HUDEP-2 (cell line): ENCODE measurements at regions not wholly inside any gene's neighbourhood (a gene's known extent, or its start where the extent isn't known, plus 50 kb on each side); places are given as distances from the start of the nearest gene placed in this dataset.
"Not testable (repeated sequence)": the region's sequence is repeated elsewhere in the genome, so short reads cannot be mapped to it uniquely, and the experiment has no call there.

Experiments used
- DNase-seq, 76 experiments: peaks; one replicate each; lab custom pipeline; 2025; ENCODE audit not compliant: unreplicated experiment in 76 of 76; lab: John Stamatoyannopoulos, UW

GRCh38 chr7:46774515-46774914 is 807.4 kb downstream of the TNS3 start:
- DNase-seq: no peak

GRCh38 chr7:46772776-46773175 is 809.1 kb downstream of the TNS3 start:
- DNase-seq: no peak

DNA sequence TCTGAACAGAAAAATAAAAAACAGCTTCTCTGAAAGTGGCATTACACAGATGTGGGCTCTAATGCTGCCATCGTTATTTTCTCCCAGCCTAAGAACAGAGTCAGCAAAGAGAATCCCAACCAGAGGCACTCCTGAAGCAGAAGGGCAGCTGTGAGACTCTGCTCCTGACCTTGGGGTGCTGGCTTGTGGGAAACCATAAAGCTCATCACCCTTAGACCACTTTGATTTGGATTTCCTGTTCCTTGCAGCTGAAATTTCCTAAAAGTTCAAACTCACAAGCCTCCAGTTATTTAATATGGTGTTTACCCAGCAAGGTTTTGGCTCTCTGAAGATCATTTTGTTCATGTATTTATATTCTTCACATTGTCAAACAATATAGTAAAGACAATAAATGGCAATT is 814.8 kb downstream of the TNS3 start:
- no peak for DNase-seq

GRCh38 chr7:46764100-46764936 is 817.6 kb downstream of the TNS3 start:
- peak in 17 of 76 experiments; percentile 1 to 58 (median 14) for DNase-seq

DNA sequence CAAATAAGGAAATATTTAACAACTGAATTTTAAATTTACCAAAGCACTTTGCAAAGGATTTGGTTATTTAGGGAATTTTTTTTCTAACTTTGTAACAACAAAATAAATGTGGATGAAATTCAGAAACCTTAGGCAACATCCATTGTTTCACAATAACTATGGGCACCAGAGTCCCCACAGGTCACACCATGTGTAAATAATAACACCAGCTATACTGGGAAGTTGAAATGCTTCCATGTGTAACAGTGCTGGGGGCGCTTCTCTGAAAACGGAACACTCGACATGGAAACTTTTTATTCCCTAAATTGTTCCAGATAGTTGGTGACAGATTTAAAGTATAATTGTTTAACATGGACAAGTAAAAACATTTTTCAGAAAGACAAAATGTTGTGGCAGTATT is 818.6 kb downstream of the TNS3 start:
- DNase-seq: no peak

DNA sequence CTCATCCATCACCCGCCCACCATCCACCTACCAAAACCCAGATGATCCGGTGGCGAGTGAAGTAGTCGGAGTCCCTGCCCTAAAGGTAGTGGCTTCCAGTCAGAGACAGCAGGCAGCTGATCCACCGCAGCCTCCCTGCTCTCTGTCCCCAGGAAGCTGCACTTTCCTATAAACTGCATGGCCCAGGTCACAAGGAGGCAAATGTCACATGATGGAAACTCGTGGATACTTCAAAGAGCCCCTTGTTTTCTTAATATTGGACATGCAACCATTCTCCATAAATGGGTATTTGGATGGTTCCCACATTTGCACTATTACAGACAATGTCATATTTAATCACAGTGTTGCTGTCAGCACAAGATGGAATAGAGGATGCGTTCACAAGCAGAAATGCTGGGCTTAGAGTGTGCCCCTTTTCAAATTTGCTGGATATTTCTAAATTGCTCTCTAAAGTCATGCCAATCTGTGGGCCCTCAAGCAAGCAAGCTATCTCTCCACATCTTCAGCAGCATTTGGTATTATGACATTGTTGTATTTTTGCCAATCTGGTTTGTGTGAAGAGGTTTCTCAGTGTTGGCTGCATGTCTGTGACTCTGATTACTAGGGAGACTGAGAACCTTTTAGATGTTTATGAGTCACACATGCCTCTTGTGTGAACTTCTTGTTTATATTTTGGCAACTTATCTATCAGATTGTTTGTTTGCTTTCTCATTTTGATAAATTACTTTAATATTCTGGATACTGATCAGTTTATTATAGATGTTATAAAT is 822.0 kb downstream of the TNS3 start:
- no peak for DNase-seq

DNA sequence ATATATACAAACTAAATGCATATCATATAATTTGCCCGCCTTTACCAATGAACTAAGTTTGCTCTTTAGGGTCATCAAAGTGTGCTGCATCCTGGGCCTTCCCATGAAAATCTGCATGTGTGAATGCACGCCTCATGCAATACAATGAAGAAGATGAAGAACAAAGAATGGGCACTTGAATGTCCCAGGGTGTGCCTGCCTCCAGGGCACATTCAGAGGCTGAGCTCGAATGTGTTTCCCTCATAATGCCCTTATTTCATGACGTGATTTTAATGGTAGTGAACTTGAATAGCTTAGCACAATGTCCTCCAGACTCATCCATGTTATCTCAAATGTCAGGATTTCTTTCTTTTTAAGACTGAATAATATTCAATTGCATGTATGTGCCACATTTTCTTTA is 824.9 kb downstream of the TNS3 start:
- no peak for DNase-seq

GRCh38 chr7:46756256-46756655 is 825.7 kb downstream of the TNS3 start:
- no peak for DNase-seq

GRCh38 chr7:46755120-46756034 is 826.5 kb downstream of the TNS3 start:
- DNase-seq: no peak

- no peak for DNase-seq
Measured at GRCh38 chr7:46754140-46754720, 827.7 kb downstream of the TNS3 start.

GRCh38 chr7:46753662-46754061 is 828.2 kb downstream of the TNS3 start:
- DNase-seq: no peak

DNA sequence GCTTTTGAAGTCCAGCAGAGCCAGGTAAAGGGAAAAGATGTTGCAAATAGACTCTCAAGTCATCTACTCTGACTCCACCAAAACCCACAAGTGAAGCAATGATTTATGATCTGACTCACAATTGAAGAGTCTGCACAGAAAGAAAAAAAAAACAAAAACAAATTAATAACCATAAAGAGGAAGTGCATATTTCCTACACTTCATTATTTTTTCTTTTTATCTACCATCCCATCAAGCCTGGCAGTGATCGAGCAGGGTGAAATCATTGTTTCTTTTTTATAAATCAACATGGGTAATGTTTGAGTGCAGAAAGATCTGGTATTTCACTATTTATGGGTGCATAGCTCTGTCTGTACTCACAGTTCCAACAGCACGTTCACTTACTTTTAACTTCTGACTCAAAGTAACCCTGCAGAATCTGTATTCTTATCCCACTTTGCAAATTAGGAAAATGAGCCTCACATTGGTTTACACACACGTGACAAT is 829.0 kb downstream of the TNS3 start:
- no peak for DNase-seq

- not testable (repeated sequence) for DNase-seq
Measured at GRCh38 chr7:46751927-46752723, 829.8 kb downstream of the TNS3 start.

- DNase-seq: no peak
Measured at GRCh38 chr7:46751471-46751870, 830.4 kb upstream of the IGFBP3 start.

DNA sequence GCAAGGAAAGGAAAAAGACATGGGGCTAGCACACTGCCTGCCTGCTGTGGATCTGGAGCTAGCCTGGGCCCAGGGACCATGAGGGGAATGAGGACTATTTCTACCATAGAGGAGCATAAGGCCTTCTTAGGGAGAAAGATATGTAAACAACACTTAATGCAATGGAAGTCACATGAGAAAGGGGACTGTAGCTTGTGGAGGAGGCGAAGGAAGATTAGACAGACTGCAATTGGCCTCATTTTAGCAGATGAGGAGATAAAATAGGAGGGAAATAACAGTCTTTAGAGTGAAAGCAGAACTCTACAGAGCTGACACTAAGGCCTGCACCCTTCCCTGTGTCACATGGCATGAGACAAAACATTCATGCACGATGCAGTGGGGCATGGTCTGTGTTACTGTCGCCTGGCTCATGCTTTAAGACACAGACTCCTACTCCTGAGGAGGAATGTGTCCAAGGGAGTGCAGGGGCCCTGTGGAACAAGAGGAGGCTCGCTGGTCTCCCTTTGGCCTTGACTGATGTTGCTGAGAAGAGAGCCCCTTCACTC is 829.3 kb upstream of the IGFBP3 start:
- no peak for DNase-seq

DNA sequence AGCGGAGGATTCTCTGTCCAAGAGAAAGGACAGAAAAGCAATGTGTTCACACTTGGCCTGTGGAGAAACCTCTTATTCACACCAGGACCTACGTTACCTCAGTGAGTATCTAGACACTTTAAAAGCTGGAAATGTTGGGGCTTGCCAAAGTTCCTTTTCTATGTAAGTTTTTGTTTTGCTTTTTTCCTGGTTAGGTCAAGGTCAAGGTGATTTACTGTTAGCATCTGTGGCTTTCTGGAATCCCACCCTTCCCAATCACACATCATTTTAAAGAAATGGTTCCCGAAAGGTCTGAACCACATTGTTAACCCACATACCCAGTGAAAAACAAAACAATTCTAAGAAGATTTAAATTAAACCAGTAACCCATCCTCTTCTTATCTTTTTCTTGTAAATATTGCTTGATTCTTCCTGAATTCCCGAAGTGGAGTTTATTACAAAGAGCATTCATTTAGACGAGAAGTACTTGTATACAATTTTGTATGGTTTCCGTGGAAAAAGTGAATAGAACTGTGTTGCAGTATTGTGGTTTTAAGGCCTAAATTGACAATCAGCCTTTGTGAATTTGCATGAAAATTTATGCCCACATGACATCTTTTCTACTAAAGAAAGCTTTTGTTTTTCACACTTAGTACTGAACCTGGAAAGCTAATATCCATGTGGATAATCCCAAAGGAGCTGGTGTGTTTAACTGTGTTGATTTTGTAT is 827.0 kb upstream of the IGFBP3 start:
- DNase-seq: no peak

DNA sequence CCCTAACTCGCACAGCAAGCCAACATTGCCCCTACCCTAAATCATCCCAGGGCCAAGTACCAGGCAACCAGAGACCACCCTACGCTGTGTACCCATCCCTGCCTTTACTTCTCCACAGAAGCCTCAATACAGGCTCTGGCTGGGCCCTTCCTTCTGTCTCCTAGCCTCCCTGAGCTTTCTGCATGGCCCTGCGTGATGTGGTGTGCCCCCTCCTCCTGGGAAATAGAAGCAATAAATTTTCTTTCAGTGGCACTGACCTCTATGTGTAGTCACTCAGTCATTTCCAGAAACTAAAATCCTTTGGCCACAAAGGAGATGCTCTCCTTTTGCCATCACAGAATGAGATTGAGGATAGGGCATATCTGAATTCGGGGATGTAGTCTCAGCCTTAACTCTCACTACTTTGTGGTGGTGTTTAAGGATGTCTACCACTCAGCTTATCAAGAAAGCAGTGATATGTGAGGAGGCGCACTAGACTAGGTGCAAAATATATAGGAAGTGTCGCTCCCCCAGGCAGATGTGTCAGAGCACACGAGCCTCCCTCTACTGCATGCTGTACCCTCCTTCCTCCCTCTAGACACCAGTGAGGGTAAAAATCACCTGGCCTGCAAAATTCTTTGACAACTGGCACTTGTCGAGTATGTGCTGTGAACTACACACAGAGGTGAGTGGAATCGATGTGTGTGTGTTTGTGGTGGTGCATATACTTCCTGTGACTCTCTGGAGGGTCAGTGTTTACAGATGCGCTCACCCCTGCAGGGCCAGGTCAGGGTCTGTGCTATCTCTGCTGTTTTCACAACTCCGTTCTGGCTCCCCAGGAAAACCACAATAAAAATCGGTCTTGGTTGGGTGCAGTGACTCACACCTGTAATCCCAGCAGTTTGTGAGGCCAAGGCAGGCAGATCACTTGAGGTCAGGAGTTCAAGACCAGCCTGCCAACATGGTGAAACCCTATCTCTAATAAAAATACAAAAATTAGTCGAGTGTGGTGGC is 825.9 kb upstream of the IGFBP3 start:
- no peak for DNase-seq

- DNase-seq: no peak
Measured at GRCh38 chr7:46745707-46746090, 824.6 kb upstream of the IGFBP3 start.
